A549 (cell line): ENCODE measurements at regions not wholly inside any gene's neighbourhood (a gene's known extent, or its start where the extent isn't known, plus 50 kb on each side); places are given as distances from the start of the nearest gene placed in this dataset.

ENCODE experiments used
- ATAC-seq, 2 experiments: fragments of 200-7000 bp in 1 of 2; fragments of >200 bp in 1 of 2; cut with Nextera tagmentation in 1 of 2; cut with Tn5 transposase in 1 of 2; 3 replicates each; pipeline versions ENCODE4 v1.8.0 to v1.9.1; 2018 to 2020; ENCODE audit warnings: mild to moderate bottlenecking in 1 of 2, moderate library complexity in 1 of 2
- CTCF ChIA-PET: fragments of 300-600 bp; sonication (Branson Sonifier 250); formaldehyde crosslinking; extraction: SDS; loops from one replicate; lab custom pipeline; 2021; ENCODE audit warnings: antibody characterized with exemption, inconsistent platforms; lab: Yijun Ruan, JAX
- POLR2A ChIA-PET: fragments of 350-600 bp; formaldehyde crosslinking; extraction: SDS; loops from one replicate; lab custom pipeline; 2021; ENCODE audit warnings: antibody characterized with exemption, inconsistent platforms; lab: Yijun Ruan, JAX
- DNase-seq, 2 experiments: peaks; one replicate each; pipeline versions ENCODE4 v3.0.0 to v3.0.0-alpha.2; 2011 to 2016; ENCODE audit warnings: low read depth in 1 of 2, low spot score in 1 of 2
- FAIRE-seq: peaks from 2 replicates; lab custom pipeline; 2011; peaks lifted over from hg19 to GRCh38; lab: Jason Lieb, UNC
- H3K27ac ChIP-seq, 2 experiments: fragments of >200 bp; sonication (Bioruptor Twin); formaldehyde crosslinking; 3 replicates each; pipeline ENCODE4 v1.5.1; 2016 to 2017
- H3K4me1 ChIP-seq: fragments of >200 bp; sonication (Bioruptor Twin); formaldehyde crosslinking; 3 replicates; pipeline ENCODE4 v1.6.1; 2016
- H3K4me2 ChIP-seq: fragments of >200 bp; sonication (Bioruptor Twin); formaldehyde crosslinking; 3 replicates; pipeline ENCODE4 v1.6.1; 2016
- H3K4me3 ChIP-seq: fragments of >200 bp; sonication (Bioruptor Twin); formaldehyde crosslinking; 3 replicates; pipeline ENCODE4 v1.5.1; 2016
- H3K9me3 ChIP-seq: fragments of >200 bp; sonication (Bioruptor Twin); formaldehyde crosslinking; 3 replicates; pipeline ENCODE4 v1.6.1; 2016
- ATOH8 ChIP-seq: fragments of 250-450 bp; sonication (Bioruptor Pico); IDR thresholded peaks from 2 replicates; pipeline ENCODE4 v1.5.0; 2020; ENCODE audit warnings: low read depth, mild to moderate bottlenecking, moderate library complexity
- BHLHE40 ChIP-seq: IDR thresholded peaks from 2 replicates; pipeline ENCODE4 v1.6.1; 2012; ENCODE audit warnings: low read depth, low read length, inconsistent platforms
- CBX2 ChIP-seq: fragments of 200-600 bp; sonication (generic); IDR thresholded peaks from 2 replicates; pipeline ENCODE4 v1.6.1; 2016; ENCODE audit warnings: low read depth, mild to moderate bottlenecking, borderline replicate concordance
- CHD2 ChIP-seq: fragments of 150-350 bp; IDR thresholded peaks from 2 replicates; pipeline ENCODE4 v1.6.1; 2014; ENCODE audit warnings: low read length; ENCODE audit not compliant: partially characterized antibody
- EHF ChIP-seq: fragments of 250-450 bp; sonication (Bioruptor Pico); IDR thresholded peaks from 2 replicates; pipeline ENCODE4 v1.5.0; 2020; ENCODE audit warnings: mild to moderate bottlenecking
- EP300 ChIP-seq, 2 experiments: fragments of >200 bp; sonication (Bioruptor Twin); formaldehyde crosslinking; IDR thresholded peaks; 2 replicates in 1 of 2; 3 replicates in 1 of 2; pipeline ENCODE4 v1.6.1; 2016 to 2017
- ESRRA ChIP-seq: fragments of 150-350 bp; IDR thresholded peaks from 2 replicates; pipeline ENCODE4 v1.6.1; 2014; ENCODE audit warnings: mild to moderate bottlenecking, low read length, borderline replicate concordance
- FOSB ChIP-seq: fragments of 250-450 bp; sonication (Bioruptor Pico); IDR thresholded peaks from 2 replicates; pipeline ENCODE4 v1.5.0; 2020; ENCODE audit warnings: mild to moderate bottlenecking, moderate library complexity
- FOSL2 ChIP-seq, 2 experiments: fragments of 450-650 bp in 1 of 2; fragments of >200 bp in 1 of 2; sonication (Bioruptor Twin) in 1 of 2; formaldehyde crosslinking; IDR thresholded peaks; 2 replicates each; pipeline versions ENCODE4 v1.5.0 to v1.6.1; 2016 to 2020; ENCODE audit warnings: mild to moderate bottlenecking in 1 of 2, moderate library complexity in 1 of 2
- FOXS1 ChIP-seq: fragments of 250-450 bp; sonication (Bioruptor Pico); IDR thresholded peaks from 2 replicates; pipeline ENCODE4 v1.5.0; 2020; ENCODE audit warnings: mild to moderate bottlenecking, moderate library complexity
- HES2 ChIP-seq: fragments of >200 bp; sonication (Bioruptor Twin); formaldehyde crosslinking; IDR thresholded peaks from 2 replicates; pipeline ENCODE4 v1.6.1; 2016
- HEYL ChIP-seq: fragments of 250-450 bp; sonication (Bioruptor Pico); IDR thresholded peaks from 2 replicates; pipeline ENCODE4 v1.8.0; 2021; ENCODE audit warnings: mild to moderate bottlenecking, moderate library complexity
- HOXA7 ChIP-seq: fragments of 250-450 bp; sonication (Bioruptor Pico); IDR thresholded peaks from 2 replicates; pipeline ENCODE4 v1.5.0; 2020; ENCODE audit warnings: mild to moderate bottlenecking, moderate library complexity
- HOXB5 ChIP-seq: fragments of 250-450 bp; sonication (Bioruptor Pico); IDR thresholded peaks from 2 replicates; pipeline ENCODE4 v1.5.0; 2020; ENCODE audit warnings: mild to moderate bottlenecking, moderate library complexity
- JUN ChIP-seq, 2 experiments: fragments of >200 bp; sonication (Bioruptor Twin); formaldehyde crosslinking; IDR thresholded peaks; 2 replicates in 1 of 2; 3 replicates in 1 of 2; pipeline ENCODE4 v1.6.1; 2016 to 2017
- JUNB ChIP-seq: fragments of >200 bp; sonication (Bioruptor Twin); formaldehyde crosslinking; IDR thresholded peaks from 2 replicates; pipeline ENCODE4 v1.6.1; 2016
- MAFK ChIP-seq: fragments of 450-650 bp; IDR thresholded peaks from 2 replicates; pipeline ENCODE4 v1.6.1; 2014; ENCODE audit not compliant: partially characterized antibody
- MAZ ChIP-seq: fragments of 150-350 bp; IDR thresholded peaks from 2 replicates; pipeline ENCODE4 v1.6.1; 2014; ENCODE audit warnings: antibody characterized with exemption, low read depth, low read length, borderline replicate concordance
- NFE2L2 ChIP-seq: fragments of 150-350 bp; conservative IDR thresholded peaks from 2 replicates; pipeline ENCODE4 v1.6.1; 2014; ENCODE audit warnings: low read length
- NPAS2 ChIP-seq: fragments of 250-450 bp; sonication (Bioruptor Pico); IDR thresholded peaks from 2 replicates; pipeline ENCODE4 v1.8.0; 2022; ENCODE audit warnings: mild to moderate bottlenecking, moderate library complexity, borderline replicate concordance
- PHF8 ChIP-seq: fragments of 200-600 bp; sonication (generic); IDR thresholded peaks from 2 replicates; pipeline ENCODE4 v1.6.1; 2016; ENCODE audit warnings: low read depth, mild to moderate bottlenecking, antibody characterized with exemption, moderate library complexity, borderline replicate concordance
- POLR2A ChIP-seq: IDR thresholded peaks from 2 replicates; pipeline ENCODE4 v1.6.1; 2012; ENCODE audit warnings: mild to moderate bottlenecking, low read length
- REST ChIP-seq: fragments of 200-600 bp; sonication (generic); IDR thresholded peaks from 2 replicates; pipeline ENCODE4 v1.6.1; 2016; ENCODE audit warnings: antibody characterized with exemption, mild to moderate bottlenecking, moderate library complexity
- SREBF2 ChIP-seq: fragments of 450-650 bp; IDR thresholded peaks from 2 replicates; pipeline ENCODE4 v1.6.1; 2014; ENCODE audit warnings: mild to moderate bottlenecking, moderate library complexity
- TP53 ChIP-seq: fragments of 250-450 bp; sonication (Bioruptor Pico); IDR thresholded peaks from 2 replicates; pipeline ENCODE4 v1.5.0; 2021; ENCODE audit warnings: mild to moderate bottlenecking, moderate library complexity
- ZC3H11A ChIP-seq: fragments of 450-650 bp; IDR thresholded peaks from 2 replicates; pipeline ENCODE4 v1.6.1; 2014; ENCODE audit warnings: antibody characterized with exemption, mild to moderate bottlenecking
- ZFP36 ChIP-seq: fragments of 450-650 bp; IDR thresholded peaks from 2 replicates; pipeline ENCODE4 v1.6.1; 2014; ENCODE audit warnings: borderline replicate concordance; ENCODE audit not compliant: partially characterized antibody
- ZNF302 ChIP-seq: fragments of 250-450 bp; sonication (Bioruptor Pico); IDR thresholded peaks from 2 replicates; pipeline ENCODE4 v1.9.0; 2021; ENCODE audit warnings: inconsistent platforms, mild to moderate bottlenecking, moderate library complexity
- ZSCAN20 ChIP-seq: fragments of 250-450 bp; sonication (Bioruptor Pico); IDR thresholded peaks from 2 replicates; pipeline ENCODE4 v1.8.0; 2022; ENCODE audit warnings: mild to moderate bottlenecking, moderate library complexity
- WGBS: methylation state at CpG from one replicate; pipeline ENCODE4 v1.1.6; 2017; ENCODE audit errors: missing lambda C conversion rate; 5-methylcytosine and 5-hydroxymethylcytosine counted together

- POLR2A ChIA-PET, result no interaction called here
- no peaks in the 10 kb centered on the region for H3K9me3 ChIP-seq
- DNase-seq (no peak), FAIRE-seq (no peak), ATAC-seq (no peak)
- TF ChIP-seq FOXS1 (CRISPR knock-in tag) (no peak), ZFP36 (no peak), ESRRA (no peak), EHF (CRISPR knock-in tag) (no peak), HES2 (no peak), FOSL2 (IDR thresholded peaks at IDR 0.05) (no peak), FOSL2 (CRISPR knock-in tag; IDR thresholded peaks at IDR 0.05) (no peak), ATOH8 (CRISPR knock-in tag) (no peak), BHLHE40 (no peak), HOXB5 (CRISPR knock-in tag) (no peak), FOSB (CRISPR knock-in tag) (no peak), HOXA7 (no peak), ZC3H11A (no peak), NFE2L2 (no peak), TP53 (CRISPR knock-in tag) (no peak), CBX2 (no peak)
- H3K4me3 ChIP-seq, result no peak overlapping the region
- no peak overlapping the region for H3K27ac ChIP-seq
- CTCF ChIA-PET, result no interaction called here
- no peaks in the 10 kb centered on the region for H3K4me1 ChIP-seq
- H3K4me2 ChIP-seq, result no peak overlapping the region
Measured at GRCh38 chrX:149097786-149098185, 407.3 kb downstream of the IDS start.

GRCh38 chrX:149092179-149092578 lies 412.9 kb downstream of the IDS start:
- Histone ChIP-seq H3K4me3 (no peak overlapping the region), H3K27ac (no peak overlapping the region), H3K9me3 (no peaks in the 10 kb centered on the region), H3K4me1 (no peaks in the 10 kb centered on the region), H3K4me2 (no peak overlapping the region)
- TF ChIP-seq EP300 (IDR thresholded peaks at IDR 0.05) (no peak), HEYL (CRISPR knock-in tag) (no peak), ZNF302 (CRISPR knock-in tag) (no peak), FOSL2 (IDR thresholded peaks at IDR 0.05) (no peak), FOSL2 (CRISPR knock-in tag; IDR thresholded peaks at IDR 0.05) (no peak), BHLHE40 (no peak), NPAS2 (no peak), EHF (CRISPR knock-in tag) (no peak), JUN (IDR thresholded peaks at IDR 0.05) (no peak), PHF8 (no peak), MAZ (no peak), MAFK (no peak), CBX2 (no peak), ZSCAN20 (CRISPR knock-in tag) (no peak), POLR2A (no peak), SREBF2 (no peak)
- DNase-seq, result no peak
- POLR2A ChIA-PET, result no interaction called here
- 0% methylated on average over 3 of the region's 3 CpGs for WGBS
- CTCF ChIA-PET, result no interaction called here
- no peak for FAIRE-seq
- ATAC-seq, result no peak

GRCh38 chrX:149079805-149080406 lies 425.2 kb downstream of the IDS start:
- FAIRE-seq (no peak), ATAC-seq (no peak), DNase-seq (no peak)
- no peaks in the 10 kb centered on the region for H3K4me1 ChIP-seq
- H3K27ac ChIP-seq, result no peak overlapping the region
- H3K4me2 ChIP-seq, result no peak overlapping the region
- TF ChIP-seq CHD2 (no peak), JUNB (no peak), ATOH8 (CRISPR knock-in tag) (no peak), HES2 (no peak), REST (no peak), HOXA7 (no peak)
- H3K9me3 ChIP-seq, result no peaks in the 10 kb centered on the region
- WGBS, result 1% methylated on average over 5 of the region's 5 CpGs
- POLR2A ChIA-PET, result no interaction called here
- CTCF ChIA-PET, result no interaction called here
- no peak overlapping the region for H3K4me3 ChIP-seq
